GM19238 (cell line): ENCODE measurements at regions not wholly inside any gene's neighbourhood (a gene's known extent, or its start where the extent isn't known, plus 50 kb on each side); places are given as distances from the start of the nearest gene placed in this dataset.
"Not testable (repeated sequence)": the region's sequence is repeated elsewhere in the genome, so short reads cannot be mapped to it uniquely, and the experiment has no call there.

ENCODE experiments used
- DNase-seq: peaks from one replicate; pipeline ENCODE4 v3.0.0; 2011; ENCODE audit warnings: low spot score; ENCODE audit not compliant: insufficient read length

DNA sequence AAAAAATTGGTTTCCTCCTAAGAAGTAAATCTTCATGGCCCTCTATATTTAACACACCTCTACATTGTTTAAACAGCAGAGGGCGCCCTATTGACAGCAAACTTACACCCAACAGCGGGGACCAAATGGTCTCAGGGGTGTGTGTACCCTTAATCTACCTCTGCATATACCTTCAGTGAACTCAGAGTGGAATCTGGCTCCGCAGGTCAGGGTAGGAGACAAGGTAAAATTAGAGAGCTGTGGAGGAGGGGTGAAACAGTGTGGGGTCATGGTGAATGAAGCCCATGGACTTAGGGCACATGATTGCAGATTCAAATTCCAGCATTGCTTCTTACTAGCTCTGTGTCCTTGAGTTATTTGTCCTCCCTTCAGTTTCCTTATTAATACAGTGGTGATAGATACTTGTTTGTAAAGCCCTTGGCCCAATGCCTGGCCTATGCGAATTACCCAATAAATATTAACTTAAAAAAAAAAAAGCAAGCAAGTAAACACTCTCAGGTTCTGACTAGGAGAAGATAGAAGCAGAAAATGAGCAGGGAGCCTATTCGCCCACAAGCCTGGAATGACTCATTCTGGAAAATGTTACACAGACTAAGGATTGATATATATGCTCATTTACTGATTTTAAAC, 122.9 kb downstream of the CAVIN4 start:
- no peak for DNase-seq

DNA sequence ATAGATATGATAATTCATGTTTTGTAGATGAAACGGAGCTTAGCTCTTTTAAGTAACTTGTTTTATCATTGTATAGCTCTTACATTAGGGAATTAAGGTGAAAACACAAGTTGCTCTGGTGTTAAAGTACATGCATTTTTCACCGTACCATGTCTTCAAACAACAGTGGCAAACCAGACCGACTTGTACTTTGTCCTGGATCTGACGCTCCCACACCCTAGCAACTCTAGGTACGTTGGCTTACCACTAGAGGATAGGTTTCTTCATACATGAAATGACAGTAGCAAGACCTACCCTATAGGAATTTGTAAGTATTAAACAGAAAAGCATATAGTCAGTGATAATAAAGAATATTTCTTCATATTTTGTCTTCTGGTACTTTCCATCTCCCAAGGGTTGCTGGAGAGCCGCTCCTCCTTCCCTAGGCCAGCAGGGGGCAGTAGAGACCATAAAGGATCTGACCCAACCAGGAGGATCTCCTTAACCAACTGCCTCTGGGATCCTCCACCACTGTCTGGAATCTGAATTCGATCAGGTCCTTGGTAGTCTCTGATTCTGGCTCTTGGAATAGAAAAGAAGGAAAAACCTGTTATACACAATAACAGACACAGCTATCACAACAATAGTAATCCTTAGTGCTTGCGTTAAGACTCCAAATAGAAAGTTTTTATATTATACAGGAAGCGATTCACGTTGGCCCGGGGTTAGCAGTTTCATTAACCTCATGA, 136.7 kb downstream of the CAVIN4 start:
- peak; percentile 39 for DNase-seq

DNA sequence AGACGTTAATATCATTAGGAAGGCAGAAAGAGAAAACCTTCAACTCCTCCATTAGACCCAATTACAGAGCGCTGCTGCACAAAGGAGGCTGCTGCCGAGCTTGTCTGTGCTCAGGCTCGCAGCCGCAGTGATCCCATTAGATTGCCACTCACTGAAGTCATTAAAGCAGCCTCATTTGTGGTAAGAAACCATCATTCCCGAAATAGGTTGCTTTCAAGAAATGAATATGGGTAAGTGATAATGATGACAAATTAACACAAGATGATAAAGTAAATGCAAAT, 137.2 kb downstream of the CAVIN4 start:
- no peak for DNase-seq

DNA sequence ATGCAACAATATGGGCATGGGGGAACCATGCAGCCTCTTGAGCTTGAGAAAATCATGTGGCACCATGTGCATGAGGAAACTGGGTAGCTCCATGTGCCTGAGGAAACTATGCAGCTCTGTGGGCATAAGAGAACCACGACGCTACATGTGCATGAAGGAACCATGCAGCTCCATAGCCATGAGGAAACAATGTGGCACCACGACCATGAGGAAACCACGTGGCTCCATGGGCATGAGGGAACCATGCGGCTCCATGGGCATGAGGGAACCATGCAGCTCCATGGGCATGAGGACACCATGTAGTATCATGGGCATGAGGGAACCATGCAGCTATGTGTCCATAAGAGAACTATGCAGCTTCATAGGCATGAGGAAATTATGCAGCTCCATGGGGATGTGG, 140.8 kb downstream of the CAVIN4 start:
- DNase-seq = no peak

DNA sequence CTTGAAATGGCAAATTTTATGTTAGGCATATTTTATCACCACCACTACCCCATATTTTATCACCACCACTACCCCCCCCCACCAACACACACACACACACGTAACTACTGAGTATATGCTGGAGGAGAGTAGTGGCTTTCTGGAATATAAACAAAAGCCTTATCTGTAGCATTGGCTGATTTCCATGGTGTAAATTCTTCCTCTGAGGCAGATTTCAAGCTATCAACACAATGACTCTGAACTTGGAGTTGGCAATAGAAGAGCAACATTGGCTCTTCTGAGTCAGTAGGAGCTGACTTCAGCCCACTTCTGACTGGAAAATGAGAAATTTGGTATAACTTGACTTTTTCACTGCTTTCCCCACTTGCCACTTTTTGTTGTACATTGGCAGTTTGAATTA, 143.0 kb downstream of the CAVIN4 start:
- no peak for DNase-seq

DNA sequence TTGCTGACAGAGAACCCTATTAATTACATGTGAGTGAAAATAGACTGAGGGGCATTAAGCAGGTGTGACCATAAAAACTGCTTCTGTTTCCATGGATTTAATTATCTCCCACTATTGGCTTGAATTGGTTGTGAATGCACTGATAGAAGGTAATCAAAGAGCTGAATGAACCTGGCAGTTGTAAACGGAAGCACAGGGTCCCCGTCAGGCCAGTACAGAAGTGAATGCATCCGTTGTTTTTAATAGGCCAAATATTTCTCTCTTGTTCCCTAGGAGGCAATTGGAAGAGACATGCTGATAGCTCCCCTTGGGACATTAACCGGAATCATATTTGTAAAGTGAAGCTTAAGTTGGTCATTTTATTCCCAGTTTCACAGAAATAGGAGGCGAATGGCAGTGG, 147.0 kb downstream of the CAVIN4 start:
- no peak for DNase-seq

DNA sequence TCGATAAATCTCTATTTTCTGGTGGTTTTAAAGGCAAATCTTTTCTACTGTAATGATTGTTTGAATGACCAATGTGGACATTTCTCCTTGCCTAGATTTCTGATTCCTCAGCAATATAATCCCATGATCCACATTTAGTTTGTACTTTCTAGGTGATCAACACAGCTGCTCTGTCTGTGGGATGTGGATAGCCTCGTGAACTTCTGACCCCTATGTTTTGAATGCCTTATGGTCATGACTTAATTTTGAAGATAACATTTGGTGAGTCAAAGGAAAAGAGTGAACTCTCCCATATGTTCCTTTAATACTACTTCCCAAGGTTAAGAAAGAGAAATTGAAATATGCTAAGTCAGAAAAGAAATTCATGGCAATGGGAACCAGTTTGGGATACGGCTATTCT, 147.5 kb downstream of the CAVIN4 start:
- no peak for DNase-seq

DNA sequence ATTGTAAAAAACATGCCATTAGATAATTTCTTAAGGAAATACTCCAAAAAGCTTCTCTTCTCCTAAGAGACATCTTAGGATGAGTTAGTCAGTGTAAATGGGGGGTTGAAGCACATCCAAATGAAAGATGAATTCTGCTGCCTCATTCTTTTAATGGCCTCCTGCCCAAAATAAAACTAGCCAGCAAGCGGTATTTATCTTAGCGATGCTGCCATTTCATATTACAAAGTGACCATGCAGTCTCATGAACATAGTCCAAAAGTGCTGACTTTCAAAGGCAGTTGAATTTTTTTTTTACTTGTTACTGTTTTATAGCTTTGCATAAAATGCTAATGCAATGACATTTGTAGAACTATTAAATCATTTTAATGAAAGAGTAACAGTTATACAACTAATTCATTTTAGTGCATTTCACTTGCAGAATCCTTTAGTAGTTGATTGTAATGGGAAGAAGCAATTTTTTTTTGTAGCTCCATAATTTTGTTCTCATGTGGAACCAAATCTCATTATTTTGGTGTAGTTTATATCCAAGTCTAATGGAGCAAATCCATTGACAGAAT, 151.5 kb downstream of the CAVIN4 start:
- no peak for DNase-seq

DNA sequence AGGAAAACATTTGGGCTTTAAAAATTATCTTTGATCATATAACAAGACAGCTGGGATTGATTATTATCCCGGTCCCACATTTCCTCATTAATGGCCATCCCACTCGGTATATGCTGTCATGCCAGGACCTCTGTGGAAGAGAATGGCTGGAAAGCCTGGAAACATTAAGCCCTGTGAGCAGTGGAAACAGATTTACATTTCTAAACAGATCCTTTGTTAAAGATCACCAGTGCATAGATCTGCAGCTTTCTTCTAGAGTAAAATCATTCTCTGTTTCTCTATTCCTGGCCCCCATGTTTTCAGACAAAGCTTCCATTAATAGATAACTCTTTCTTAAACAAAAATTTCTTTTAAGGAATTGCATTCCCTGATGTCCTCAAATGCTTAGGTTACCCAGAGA, 152.2 kb downstream of the CAVIN4 start:
- no peak for DNase-seq

DNA sequence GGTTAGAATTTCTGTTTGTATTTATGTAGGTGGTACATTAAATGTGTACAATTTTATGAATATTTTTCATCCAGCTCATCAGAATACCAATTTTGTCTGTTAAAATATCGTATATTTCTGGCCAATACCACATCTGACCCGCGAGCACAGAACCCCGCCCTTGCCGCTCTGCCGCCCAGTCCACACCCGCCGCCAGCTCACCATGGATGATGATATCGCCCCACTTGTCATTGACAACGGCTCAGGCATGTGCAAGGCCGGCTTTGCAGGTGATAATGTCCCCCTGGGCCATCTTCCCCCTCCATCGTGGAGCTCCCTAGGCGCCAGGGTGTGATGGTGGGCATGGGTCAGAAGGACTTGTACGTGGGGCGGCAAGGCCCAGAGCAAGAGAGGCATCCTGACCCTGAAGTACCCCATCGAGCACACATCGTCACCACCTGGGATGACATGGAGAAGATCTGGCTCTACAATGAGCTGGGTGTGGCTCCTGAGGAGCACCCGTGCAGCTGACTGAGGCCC, 153.2 kb downstream of the CAVIN4 start:
- DNase-seq = no peak

DNA sequence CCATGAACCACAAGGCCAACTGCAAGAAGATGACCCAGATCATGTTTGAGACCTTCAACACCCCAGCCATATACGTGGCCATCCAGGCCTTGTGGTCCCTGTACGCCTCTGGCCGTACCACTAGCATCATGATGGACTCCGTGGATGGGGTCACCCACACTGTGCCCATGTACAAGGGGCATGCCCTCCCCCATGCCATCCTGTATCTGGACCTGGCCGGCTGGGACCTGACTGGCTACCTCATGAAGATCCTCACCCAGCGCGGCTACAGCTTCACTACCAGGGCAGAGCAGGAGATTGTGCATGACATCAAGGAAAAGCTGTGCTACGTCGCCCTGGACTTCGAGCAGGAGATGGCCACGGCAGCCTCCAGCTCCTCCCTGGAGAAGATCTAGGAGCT, 153.7 kb downstream of the CAVIN4 start:
- DNase-seq = no peak

DNA sequence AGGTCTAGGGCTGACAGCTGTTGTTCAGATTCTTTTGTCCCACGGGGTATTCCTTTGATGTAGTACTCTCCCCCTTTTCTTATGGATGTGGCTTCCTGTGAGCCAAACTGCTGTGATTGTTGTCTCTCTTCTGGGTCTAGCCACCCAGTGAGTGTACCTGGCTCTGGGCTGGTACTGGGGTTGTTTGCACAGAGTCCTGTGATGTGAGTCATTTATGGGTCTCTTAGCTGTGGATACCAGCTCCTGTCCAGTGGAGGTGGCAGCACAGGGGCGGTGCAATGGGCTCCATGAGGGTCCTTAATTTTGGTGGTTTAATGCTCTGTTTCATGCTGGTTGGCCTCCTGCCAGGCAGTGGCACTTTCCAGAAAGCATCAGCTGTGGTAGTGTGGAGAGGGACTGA, 161.3 kb downstream of the CAVIN4 start:
- DNase-seq = no peak

DNA sequence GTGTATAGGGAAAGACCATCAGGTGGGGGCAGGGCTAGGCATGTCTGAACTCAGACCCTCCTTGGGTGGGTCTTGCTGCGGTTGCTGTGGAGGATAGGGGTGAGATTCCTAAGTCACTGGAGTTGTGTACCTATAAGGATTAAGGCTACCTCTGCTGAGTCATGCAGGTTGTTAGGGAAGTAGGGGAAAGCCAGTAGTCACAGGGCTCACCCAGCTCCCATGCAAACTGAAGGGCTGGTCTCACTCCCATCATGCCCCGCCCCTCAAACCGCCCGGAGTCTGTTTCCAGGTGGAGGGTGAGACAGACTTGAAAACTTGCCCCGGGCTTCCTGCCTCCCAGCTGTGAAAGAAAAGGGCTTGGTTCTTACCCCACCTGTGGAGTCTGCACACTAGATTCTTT, 161.8 kb downstream of the CAVIN4 start:
- DNase-seq = no peak

DNA sequence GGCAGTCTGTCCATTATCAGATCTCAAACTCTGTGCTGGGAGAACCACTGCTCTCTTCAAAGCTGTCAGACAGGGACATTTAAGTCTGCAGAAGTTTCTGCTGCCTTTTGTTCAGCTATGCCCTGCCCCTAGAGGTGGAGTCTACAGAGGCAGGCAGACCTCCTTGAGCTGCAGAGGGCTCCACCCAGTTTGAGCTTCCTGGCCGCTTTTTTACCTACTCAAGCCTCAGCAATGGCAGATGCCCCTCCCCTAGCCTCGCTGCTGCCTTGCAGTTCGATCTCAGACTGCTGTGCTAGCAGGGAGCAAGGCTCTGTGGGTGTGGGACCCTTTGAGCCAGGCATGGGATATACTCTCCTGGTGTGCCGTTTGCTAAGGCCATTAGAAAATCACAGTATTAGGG, 171.1 kb downstream of the CAVIN4 start:
- not testable (repeated sequence) for DNase-seq

DNA sequence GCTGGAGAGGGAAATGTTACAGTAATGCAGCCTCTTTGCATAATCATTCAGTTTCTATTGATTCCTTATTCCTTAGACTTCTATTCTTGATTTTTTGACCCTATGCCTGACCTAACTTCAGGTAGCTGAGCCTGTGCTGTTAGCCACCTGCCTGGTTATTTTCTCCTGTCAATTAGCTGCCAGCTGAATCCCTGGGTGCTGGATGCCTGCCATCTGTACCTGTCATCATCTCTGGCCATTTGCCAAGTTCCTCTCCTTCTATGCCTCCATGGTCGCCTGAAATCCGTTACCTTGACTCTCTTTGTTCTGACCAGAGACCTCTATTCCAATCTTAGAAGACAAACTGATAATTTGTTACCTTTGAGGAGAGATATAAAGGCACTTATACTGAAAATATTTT, 178.3 kb downstream of the CAVIN4 start:
- no peak for DNase-seq

DNA sequence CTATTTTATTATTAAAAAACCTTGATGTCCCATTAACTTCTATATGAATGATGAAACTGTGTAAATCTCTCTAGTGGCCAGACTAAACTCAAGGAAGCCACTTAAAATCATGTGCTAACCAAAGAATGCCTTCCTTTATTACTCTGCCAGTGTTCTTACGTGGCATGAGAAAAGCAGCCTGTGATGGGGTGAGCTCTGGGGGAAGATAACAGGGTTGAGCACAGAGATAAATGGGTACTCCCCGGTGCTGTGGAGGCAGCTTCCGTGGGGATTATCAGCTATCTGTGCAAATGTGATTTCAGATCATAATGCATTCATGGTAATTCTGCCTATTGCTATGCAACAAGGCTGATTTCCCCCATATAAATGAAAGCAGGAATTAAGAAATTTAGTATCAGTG, 181.3 kb downstream of the CAVIN4 start:
- DNase-seq = no peak

DNA sequence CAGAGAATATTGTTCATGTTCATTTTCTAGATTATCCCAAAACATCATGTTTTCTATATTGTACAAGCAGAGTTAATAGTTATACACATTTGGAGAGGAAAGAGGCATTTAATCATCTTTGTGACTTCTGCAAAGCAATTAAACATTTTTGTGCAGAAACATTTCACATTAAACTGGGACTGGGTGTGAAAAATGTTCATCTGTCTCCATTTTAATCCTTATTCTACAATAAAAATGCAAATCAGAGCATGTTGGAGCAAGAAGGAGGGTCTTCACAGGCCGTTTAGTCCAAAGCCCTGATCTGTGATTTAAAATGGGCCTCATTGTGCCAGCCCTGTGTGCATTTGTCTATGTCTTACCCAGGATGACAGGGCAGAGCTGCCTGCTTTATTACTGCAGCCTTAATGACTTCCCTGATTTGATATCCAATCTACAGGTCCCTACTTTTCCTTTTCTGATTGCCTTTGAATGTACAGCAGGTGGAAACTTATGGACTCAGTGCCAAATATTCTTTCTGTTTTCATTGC, 183.5 kb downstream of the CAVIN4 start:
- no peak for DNase-seq

DNA sequence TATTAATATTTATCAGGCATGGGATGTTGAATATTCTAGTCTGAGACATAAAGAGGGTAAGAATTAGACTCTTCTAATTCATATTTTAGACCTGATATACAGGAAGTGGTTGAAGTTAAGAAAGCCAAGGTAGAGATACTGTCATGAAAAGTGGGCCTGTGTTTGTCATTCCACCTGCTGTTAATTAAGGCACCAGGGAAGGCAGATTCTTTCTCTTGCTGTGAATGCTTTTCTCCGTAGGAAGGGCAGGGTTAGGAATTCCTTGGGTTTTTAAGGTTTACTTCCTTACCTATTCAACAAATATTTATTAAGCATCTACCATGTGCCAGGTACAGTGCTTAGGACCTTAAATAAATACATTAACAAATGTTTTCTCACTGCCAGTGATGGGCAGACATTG, 196.4 kb downstream of the CAVIN4 start:
- DNase-seq = no peak

DNA sequence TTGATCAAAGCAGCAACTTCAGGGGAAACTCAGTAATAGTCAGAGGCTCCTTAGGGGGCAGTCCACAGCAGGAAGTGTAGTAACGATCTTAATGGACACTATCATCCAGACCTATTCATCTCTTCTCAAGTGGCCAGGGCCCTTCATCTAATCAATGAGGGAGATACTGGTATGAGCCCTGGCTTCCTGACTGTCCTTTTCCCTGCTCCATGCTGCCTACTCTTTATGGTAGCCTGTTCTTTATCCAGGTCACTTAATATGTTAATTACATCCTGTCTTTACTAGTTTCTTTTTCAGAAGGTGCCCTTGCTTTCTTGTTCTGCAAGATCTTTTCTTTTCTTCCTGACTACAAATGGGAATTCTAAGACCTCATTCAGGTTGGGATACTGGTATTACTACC, 197.1 kb downstream of the CAVIN4 start:
- DNase-seq = no peak

DNA sequence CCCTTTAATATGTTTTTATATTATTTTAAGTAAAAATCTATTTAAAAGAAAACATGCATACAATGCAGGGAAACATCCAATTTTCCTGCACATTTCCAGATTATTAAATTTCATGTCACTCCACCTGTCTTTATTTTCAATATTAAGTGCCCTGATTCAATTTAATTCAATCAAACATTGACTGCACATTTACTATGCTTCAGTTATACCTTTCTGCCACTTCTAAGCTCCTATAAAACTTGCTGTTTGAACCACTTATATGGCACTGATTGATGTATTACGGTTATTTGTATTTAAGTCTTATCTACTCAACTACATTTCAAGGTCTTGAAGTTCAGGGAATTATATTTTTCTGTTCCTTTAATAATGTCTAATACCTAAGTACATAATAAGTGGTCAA, 198.0 kb downstream of the CAVIN4 start:
- DNase-seq = no peak

DNA sequence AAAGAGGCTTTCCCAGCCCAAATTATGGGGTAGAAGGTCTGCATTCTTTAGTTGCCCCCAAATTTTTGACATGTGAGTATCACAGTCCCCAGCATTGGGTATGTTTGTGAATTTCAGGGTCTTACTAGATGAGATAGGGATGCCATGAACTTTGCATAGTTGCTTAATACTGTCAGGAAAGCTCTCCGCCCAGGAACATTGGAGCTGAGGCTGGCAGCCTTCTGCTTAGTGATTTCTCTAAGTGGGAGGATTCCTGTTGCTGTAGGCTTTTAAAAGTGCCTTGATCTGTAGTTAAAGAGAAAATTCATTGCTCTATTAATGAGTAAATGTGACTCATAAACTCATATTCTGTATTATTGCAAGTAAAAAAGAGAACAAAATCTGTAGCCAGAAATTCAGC, 206.9 kb downstream of the CAVIN4 start:
- DNase-seq = no peak

DNA sequence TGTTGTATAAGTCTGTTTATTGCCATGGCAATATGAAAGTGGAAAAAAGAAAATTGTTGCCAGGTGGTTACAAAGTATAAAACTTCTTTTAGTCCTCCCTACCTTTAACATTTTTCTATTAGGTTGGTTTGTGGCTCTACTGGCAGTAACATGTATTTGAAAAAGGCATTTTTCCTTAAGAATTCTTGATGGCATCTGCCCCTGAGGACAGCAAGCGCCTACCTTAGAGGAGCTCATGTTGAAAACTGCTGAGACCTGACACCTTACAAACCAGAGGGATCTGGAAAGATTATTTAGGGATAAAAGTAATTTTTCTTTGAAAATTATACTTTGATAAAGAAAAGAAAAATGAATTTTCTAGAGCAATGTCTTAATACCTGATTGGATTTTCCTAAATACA, 208.1 kb downstream of the CAVIN4 start:
- DNase-seq = no peak

DNA sequence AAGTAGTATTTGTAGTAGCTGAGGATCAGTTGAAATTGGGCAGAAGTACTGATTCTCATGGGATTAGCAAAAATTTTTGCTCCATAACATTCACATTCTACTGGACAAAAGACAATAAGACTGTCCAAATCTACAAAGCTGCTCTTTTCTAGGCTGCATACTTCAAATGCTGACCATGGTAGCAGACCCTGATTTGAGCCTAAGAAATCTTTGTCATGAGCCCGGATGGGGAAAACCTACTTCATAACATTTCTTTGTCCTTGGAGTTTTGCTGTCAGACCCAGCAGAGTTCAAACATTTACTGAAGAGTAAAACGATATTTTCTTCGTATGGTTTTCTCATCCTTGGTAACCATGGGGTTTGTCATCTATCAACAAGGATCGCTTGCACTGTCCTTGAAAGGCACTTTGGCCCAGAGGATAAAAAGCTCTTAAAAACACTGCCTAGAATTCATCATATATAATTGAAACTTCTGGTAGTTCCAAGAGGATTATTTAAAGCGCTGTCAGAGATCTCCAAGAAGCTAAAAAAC, 216.9 kb downstream of the CAVIN4 start:
- DNase-seq = no peak
